Stimulated activated CD4-positive, alpha-beta T cell treated with anti-CD3 and anti-CD28 coated beads, Interleukin-1b, Interleukin-23, amount 100 ng/mL, for 1 hour (primary cell): ENCODE measurements at regions not wholly inside any gene's neighbourhood (a gene's known extent, or its start where the extent isn't known, plus 50 kb on each side); places are given as distances from the start of the nearest gene placed in this dataset.
"Not testable (repeated sequence)": the region's sequence is repeated elsewhere in the genome, so short reads cannot be mapped to it uniquely, and the experiment has no call there.

Source experiments
- DNase-seq, 2 donors: peaks; one replicate each; pipeline ENCODE4 v3.0.0-alpha.2; 2020; ENCODE audit warnings: low read depth in 2 of 2

DNA sequence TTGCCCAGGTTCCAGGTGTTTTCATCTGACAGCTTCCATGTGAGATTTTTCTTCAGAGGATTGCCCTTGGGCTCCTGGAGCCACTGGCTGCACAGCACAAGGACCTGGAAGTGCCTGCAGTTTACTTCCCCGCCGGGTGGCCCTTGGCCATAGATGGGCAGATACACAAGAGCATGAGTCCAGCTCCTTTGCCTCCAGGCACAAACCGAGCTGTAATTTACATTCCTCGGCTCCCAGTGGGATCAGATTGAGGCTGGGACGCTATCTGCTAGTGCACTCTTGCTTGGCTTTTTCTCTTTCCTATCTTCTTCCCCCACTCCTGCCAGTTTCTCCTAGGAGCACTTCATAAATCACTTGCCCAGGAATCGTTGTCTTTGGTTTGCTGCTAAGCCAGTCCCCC, 85.4 kb upstream of the RALY start:
- no peak for DNase-seq

GRCh38 chr20:33908868-33909267, 84.8 kb upstream of the RALY start:
- no peak for DNase-seq

DNA sequence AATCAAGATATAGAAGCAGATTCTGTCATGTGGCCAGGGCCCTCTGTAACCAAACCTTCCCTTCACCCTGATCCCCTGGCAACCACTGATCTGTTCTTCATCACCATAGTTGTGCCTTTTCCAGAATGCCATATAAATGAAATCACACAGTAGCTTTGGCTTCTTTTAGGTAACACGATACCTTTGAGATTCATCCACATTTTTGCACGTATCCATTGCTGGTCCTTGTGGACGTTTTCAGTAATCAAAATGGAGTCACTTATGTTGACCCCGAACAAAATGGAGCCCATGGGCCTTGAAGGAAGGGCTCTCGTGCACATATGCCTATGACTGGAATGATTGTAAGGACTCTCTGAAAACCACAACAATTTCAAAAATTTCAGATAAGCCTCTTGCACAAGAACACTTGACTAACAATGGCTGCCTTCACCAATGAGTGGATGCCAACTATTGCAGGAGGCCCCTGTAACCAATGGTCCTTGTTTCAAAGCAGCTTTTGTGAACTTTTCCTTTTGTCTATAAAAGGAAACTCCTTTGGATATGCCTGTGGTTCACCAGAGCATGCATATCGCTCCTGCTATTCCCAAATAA, 84.3 kb upstream of the RALY start:
- no peak for DNase-seq

DNA sequence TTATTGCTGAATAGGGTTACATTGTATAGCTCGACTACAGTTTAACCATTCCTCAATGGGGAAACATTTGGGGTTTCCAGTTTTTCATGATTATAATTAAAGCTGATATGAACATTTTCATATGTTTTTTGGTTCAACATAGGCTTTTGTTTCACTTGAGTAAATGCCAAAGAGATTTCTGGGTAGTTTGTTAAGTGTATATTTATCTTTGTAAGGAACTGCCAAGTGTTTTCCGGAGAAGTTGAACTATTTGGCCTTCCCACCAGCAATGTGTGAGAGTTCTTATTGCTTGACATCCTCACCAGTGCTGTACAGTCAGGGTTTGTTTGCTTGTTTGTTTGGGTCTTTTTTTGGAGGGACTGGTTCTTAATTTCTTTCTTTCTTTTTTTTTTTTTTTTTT, 83.7 kb upstream of the RALY start:
- DNase-seq = no peak

DNA sequence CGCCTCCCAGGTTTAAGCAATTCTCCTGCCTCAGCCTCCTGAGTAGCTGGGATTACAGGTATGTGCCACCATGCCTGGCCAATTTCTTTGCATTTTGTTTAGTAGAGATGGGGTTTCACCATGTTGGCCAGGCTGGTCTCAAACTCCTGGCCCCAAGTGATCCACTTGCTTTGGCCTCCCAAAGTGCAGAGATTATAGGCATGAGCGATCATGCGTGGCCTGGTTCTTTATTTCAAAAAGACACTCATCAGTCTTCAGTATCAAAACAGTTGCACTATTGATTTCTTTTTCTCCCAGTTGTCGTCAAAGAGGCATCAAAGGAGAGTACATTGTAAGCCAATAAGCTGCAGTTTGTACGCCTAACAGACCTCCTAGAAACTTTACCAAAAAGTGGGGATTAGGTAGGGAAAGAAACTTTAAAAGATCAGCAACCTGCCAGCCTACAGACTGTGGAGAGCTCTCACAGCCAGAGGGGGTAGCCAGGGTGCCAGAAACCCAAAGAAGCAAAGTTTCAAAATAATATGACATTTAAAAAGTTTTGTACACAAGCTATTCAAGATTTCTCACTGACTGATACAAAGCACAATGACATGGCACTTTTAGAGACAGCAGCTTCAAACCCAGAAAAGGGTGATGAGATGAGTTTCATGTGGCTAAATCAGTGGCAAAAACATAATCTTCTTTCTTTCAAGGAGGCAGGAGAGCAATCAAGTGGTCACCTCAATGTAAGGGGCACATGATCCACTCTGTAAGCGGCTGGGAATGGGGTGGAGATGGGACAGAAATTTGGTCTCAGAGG, 83.0 kb upstream of the RALY start:
- DNase-seq = no peak

- DNase-seq = no peak
These were observed 78.8 kb upstream of the RALY start for GRCh38 chr20:33914919-33915318.

DNA sequence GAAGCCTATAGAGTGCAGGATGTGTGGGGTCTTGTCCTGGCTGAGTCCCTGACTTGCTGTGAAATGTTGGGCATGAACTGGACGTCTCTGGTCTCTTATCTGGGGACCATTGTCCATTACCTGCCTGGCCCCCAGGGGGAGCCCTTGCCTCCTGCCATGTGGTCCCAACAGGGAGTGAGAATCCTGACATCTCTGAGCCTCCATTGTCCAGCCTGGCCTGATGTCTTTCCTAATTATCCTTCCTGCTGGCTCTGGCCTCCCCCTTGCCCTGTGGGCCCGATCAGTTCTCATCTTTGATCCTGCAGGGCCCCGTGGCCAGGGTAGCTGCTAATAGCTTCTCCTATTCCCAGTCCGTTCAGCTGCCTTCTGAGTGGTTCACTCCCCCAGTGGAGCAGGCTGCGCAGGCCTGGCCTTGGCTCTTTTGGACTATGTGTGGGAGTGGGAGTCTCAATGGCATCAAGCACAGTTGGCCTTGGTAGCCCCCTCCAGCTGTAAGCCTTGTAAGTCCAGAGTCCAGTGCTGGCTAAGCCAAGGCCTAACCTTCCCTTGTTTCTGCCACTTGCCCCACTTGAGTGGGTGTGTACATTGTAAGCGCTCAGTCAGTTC, 77.9 kb upstream of the RALY start:
- DNase-seq = peak in 1 of 2 donors; percentile 46

DNA sequence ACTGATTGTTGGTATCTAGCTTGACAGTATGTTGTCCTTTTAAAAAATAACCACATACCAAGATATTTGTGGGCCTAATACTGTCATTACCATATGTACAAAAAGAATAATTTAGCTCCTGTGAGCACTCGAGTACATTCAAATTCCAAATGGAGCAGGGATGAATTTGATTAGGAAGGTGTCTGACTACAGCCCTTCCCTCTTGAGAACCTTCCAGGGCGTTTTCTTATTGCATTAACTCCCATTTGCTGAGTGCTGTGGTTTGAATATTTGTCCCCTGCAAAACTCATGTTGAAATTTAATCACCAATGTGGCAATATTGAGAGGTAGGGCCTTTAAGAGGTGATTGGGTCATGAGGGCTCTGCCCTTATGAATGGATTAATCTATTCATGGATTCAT, 76.9 kb upstream of the RALY start:
- no peak for DNase-seq

DNA sequence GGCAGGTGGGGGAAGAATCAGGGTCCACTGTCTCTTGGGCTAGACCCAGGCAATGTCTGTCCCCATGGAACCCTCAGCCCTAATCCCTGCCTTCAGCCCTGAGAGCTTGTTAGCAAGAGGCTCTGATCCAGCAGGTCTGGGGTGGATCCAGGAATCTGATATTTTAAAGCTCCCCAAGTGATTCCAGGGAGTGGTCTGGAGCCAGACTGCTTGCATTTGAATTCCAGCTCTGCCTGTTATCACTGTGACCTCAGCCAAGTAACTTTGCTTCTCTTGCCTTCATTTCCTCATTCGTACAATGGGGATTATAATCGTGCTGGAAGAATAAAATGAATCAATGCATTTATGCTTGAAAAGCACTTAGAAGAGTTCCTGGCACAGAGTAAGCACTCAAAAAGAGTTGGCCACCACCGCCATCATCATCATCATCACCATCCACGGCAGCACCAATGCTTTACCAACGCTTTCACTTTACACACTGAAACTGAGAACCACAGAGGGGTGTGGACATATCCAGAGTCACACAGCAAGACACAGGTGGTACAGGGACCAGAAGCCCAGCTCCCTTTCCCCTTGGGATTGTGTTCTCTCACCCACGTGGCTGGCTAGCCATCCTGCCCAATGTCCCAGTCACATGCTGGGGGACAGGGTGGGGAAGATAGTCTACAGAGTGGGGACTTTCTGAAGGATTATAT, 75.7 kb upstream of the RALY start:
- no peak for DNase-seq

- no peak for DNase-seq
These were observed 75.0 kb upstream of the RALY start for GRCh38 chr20:33918662-33919061.

DNA sequence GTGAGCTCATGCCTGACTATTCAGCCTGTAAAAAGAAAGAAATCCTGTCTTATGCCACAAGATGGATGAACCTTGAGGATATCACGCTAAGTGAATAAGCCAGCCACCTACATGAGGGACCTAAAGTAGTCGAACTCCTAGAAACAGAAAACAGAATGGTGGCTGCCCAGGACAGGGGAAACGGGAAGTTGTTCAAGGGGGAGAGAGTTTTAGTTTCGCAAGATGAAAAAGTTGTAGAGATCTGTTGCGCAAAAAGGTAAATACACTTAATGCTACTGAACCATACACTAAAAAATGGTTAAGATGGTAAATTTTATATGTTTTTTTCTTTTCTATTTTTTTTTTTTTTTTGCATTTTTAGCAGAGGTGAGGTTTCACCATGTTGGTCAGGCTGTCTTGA, 74.1 kb upstream of the RALY start:
- DNase-seq = no peak

GRCh38 chr20:33922224-33922623, 71.5 kb upstream of the RALY start:
- no peak for DNase-seq

- no peak for DNase-seq
These were observed 70.0 kb upstream of the RALY start for GRCh38 chr20:33923740-33924139.

DNA sequence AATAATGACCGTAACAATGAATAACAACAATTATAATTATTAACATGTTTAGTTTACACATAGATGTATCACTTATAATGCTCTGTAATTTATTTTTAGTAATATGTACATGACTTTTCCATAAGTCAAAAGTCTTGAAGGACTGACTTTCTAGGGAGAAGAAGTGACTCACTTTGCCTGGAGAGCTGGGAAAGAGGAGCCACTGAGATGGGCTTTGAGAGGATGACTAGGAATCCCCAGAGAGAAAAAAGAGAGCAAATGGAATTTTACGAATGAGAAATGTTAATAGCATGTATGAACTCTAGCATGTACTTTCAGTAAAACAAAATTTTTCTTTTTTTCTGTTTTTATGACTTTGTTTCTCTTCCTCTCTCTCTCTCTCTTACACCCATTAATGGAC, 67.8 kb upstream of the RALY start:
- DNase-seq = no peak

GRCh38 chr20:33926425-33926824, 67.3 kb upstream of the RALY start:
- no peak for DNase-seq

DNA sequence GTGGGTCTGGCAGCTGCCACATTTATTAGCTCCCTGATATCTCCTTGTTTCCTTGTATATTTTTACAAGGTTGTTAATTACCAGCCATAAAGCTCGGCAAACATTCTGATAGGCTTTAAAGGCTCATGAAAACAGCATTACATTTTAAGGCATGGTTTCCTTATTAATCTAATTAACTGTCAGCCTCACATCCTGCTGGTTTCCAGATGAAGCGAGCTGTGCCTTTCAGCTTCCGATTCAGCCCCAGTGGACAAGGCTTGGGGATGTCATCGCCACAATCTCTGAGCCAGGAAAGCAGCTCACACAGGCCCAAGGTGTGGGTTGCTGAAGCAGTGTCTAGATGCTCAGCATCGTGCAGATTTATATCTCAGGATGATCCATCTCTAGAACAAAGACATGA, 66.0 kb upstream of the RALY start:
- DNase-seq = no peak

DNA sequence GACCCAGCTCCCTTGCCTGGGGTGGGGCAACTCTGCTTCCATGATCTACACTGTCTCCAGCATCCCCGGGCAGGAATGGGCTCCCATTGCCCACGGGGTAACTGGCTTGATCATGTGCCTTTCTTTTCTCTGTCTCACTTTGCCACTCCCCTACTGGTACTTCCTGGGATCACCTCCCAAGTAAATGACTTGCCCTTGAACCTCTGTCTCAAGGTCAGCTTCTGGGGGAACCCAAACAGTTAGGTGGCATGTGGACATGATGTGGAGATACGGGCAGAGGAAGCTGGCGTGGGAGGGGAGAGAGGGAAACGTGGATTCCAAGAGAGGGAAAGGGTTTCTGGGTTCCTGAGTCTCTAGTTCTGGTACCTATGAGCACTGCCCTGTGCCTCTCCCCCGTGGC, 63.8 kb upstream of the RALY start:
- DNase-seq = no peak

GRCh38 chr20:33933469-33933909, 60.2 kb upstream of the RALY start:
- DNase-seq = no peak

DNA sequence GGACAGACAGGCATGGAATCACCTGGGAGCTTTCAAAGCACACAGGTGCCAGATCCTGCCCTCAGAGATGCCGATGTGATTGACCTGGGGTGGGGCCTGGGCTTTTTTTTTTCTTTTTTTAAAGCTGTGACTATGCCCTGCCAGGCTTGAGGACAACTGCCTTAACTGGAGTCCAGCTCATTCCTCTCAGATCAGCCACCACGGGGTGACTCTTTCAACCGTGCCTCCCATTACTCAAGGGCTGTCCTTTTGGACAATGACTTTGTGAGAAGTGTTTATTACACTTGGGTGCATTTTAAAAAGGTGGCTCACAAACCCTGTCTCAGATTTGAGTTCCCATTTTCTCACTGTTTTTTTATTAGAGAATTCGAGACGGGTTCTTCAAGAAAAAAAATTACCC, 57.1 kb upstream of the RALY start:
- DNase-seq = no peak

DNA sequence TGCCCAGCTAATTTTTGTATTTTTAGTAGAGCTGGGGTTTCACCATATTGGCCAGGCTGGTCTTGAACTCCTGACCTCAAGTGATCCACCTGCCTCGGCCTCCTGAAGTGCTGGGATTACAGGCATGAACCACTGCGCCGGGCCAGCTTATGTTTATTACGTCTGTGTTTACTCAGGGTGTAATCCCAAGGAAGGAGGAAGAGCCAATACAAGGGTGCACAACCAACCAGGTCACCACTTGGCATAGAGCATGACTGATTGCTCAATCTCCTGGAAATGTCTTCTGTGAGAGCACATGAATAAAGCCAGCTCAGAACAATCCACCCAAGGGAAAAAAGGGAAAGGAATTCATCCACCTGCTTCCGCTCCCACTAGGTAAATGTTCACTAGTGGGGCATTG, 54.7 kb upstream of the RALY start:
- DNase-seq = not testable (repeated sequence)

GRCh38 chr20:33940666-33941065, 53.0 kb upstream of the RALY start:
- no peak for DNase-seq
